Activated CD4-positive, alpha-beta T cell treated with anti-CD3 and anti-CD28 coated beads, Interleukin-2, amount 50 U/mL, for 1 hour (primary cell): ENCODE measurements at regions not wholly inside any gene's neighbourhood (a gene's known extent, or its start where the extent isn't known, plus 50 kb on each side); places are given as distances from the start of the nearest gene placed in this dataset.
A peak's percentile ranks its signal among the peaks of the same experiment; 100 is the strongest.
"Not testable (repeated sequence)": the region's sequence is repeated elsewhere in the genome, so short reads cannot be mapped to it uniquely, and the experiment has no call there.

ENCODE experiments used
- DNase-seq: peaks from one replicate; pipeline ENCODE4 v3.0.0-alpha.2; 2020

GRCh38 chr7:142495301-142495700 lies 237.4 kb upstream of the PRSS58 start:
- DNase-seq: not testable (repeated sequence)

GRCh38 chr7:142494021-142494420 lies 236.2 kb upstream of the PRSS58 start:
- no peak for DNase-seq

DNA sequence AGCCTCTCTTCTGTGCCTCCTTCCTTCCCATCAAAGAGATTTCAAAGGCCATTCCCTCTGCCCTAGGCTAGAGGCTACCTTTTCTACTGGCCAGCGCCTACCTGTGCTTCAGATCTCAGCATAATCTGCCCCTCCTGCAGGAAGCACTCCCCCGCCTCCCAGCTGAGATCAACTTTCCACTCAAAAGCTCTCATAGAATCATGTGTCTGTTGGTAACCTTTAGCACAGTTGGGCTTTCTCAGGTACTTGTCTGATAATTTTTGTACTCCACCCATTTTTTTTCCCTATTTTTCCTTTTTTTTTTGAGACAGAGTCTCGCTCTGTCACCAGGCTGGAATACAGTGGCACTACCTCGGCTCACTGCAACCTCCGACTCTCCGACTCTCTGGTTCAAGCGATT lies 231.0 kb upstream of the PRSS58 start:
- DNase-seq: no peak

DNA sequence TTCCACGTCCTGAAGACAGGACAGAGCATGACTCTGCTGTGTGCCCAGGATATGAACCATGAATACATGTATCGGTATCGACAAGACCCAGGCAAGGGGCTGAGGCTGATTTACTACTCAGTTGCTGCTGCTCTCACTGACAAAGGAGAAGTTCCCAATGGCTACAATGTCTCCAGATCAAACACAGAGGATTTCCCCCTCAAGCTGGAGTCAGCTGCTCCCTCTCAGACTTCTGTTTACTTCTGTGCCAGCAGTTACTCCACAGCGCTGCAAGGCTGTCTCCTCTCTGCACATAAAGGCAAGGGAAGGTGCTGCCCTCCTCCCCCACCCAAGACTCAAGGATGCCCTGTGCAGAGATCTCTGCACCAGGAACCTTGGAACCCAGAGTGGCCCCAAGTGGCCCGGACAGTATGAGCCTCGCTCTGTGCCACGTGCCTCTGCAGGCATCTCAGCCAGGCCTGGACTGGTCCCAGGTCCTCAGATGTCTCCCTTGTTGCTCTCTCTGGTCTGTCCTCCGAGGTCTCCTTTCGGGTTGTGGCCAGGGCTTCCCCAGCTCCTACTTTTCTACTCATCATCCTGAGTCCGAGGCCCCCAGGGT lies 230.3 kb upstream of the PRSS58 start:
- DNase-seq: no peak

DNA sequence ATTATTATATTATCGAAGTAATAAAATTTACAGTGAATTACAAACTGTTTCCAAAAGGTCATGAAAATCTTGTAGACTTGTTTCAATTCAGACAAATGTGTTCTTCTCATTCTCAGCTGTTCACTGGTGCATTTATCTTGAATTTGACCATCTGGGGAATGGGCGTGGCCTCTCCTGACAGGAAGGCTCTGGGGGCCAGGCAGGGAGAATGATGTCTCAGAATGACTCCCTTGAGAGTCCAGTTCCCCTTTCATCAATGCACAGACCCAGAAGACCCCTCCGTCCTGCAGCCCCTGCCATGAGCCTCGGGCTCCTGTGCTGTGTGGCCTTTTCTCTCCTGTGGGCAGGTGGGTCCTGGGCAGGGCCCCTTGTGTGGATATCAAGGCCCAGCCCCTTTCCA lies 229.7 kb upstream of the PRSS58 start:
- DNase-seq: not testable (repeated sequence)

- DNase-seq: no peak
Observed at GRCh38 chr7:142487124-142487523, 229.3 kb upstream of the PRSS58 start.

GRCh38 chr7:142485617-142486226 lies 227.9 kb upstream of the PRSS58 start:
- peak; percentile 27 for DNase-seq

DNA sequence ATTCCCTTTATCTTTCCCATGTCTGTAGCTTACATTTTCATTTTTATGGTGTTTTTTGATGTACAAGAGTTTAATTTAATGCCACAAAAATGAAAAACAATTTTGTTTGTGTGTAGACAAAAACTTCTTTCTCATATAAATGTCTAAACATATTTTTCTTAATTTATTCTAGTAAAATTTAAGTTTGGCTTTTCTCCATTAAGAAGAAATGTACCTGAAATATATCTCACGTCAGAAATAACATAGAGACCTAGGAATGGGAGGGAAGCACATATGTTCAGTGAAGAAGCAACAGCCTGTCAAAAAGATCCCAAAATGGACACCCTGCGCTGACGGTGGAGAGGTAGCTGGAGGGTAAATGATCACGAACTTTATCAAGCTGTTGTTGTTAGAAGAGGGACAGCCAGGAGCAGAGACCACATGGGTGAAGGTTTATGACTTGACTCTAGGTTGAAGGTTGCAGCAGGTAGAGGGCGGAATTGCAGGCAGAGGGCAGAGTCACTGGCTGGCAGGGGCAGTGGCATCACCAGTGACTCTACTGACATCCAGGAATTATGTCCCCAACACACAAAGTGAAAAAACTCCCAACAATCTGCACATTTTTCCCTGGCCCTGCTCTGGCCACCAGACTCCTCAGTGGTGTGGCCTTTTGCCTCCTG lies 225.9 kb upstream of the PRSS58 start:
- no peak for DNase-seq

DNA sequence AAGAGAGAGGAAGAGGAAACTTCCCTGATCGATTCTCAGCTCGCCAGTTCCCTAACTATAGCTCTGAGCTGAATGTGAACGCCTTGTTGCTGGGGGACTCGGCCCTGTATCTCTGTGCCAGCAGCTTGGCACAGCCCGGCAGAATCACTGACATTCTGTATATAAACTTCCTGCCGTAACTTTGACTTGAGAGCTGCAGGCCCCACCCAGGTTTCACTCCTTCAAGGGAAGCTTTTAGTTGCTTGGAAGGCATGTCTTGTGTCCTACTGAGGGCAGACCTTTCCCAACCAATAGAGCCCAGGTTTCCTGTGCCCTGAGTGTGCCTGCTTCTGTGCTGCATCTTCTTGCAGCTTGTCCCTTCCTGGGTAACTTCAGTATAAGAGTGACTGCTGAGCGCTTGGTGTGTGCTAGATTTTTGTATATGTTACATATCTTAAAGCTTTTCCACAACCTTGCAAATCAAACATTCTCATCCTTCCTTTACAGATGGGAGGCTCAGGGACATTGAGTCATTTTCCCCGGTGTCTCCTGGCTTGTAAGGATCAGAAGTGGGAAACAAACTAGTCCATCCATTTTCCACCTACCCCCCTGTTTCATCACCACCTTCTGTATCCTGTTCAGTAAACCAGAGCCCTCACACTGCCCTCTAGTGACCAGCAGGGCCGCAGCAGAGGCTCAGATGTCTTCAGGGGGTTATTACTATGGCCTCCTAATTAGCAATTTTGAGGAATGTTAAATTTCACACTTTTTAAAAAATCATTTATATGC lies 225.2 kb upstream of the PRSS58 start:
- DNase-seq: peak; percentile 54

DNA sequence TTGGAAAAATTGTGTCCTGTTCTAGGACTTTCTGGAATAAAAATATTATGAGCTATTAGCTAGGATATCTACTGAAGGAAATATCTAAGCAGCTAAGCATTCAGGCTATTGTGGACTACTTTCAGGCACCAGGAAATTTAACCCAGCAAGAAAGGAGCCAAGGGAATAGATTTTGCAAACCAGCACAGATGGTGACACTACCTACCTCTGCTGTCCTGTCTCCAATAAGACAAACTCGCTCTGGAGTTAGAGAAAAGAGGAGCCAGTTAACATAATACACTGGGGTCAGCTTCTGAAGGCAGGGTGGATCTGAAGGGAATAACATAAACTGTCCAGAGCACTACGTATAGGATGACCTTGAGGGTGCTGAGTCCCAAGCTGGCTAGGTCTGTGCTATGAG lies 223.7 kb upstream of the PRSS58 start:
- no peak for DNase-seq

DNA sequence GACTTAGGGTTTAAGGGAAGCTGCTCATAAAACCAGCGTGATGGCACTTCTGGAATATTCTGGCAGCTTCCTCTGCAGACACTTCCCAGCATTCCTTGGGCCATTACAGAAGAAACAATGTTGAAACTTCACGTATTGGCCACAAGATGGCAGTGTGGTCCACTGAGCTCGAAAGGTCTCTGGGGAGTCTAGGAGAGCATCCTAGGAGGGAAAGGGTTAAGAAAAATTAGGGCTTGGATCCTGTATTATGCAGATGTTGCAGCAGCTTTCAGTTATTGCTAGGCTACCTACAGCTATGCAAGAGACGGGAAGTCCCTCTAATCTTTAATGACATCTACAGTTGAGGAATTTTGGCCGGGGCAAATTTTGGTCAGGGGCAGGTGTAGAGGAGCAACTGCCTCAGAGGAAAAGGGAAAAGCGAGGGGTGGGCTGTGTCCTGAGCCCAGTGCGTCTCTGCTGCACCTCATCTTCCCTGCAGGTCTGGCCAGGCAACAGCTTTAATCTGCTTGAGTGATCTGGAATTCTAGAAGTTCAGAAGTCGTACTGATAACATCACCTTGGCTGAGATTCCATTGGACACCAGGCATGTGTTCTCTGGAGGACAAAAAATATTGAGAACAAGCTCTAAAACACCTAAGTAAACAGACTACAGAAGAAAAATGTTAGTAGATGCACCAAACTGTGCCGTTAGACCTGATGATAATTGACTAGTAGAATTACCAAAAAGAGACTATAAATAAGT lies 220.8 kb upstream of the PRSS58 start:
- no peak for DNase-seq

DNA sequence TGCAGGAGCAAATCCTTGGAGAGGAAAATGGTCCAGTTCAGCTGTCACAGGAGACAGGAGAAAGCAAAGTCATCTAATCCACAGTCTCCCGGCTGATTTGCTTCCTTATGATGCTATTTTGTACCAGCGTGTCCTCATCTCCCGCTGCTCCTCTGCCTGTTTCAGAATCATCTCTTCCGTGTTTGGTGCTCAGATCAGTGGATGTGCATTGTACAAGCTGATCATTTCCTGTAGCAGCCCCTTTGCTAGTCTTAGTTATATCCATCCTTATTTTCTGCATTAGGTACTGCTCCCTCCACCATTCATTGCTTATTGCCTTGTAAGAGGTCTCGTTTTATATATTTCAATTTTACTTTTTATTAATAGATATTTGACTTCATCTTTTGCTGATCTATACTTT lies 219.9 kb upstream of the PRSS58 start:
- DNase-seq: not testable (repeated sequence)

DNA sequence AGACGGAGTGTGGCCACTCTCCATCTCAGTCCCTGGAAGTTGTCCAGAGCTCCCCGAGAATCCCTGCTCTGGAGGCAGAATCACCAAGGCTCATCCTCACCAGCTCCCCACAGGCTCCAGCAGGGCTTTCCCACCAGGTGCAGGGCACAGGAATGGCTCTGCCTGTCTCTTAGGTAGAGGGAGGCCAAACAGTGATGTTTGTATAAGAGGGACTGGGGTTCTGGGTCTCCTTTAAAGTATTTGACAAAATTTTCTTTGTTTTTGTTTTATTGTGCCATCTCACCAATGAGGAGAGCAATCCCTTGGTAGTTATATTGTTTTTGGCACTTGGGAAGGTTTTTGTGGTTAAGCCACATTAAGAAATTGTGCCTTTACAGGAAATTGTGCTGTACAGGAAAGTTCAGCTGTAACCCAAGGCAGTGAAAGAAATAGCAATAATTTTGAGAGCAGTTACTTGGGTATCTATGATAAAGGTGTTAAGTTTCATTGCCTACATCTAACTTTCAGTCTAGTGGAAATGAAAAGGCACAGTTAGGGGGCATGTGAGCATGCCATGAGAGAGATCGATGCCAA lies 219.3 kb upstream of the PRSS58 start:
- no peak for DNase-seq

DNA sequence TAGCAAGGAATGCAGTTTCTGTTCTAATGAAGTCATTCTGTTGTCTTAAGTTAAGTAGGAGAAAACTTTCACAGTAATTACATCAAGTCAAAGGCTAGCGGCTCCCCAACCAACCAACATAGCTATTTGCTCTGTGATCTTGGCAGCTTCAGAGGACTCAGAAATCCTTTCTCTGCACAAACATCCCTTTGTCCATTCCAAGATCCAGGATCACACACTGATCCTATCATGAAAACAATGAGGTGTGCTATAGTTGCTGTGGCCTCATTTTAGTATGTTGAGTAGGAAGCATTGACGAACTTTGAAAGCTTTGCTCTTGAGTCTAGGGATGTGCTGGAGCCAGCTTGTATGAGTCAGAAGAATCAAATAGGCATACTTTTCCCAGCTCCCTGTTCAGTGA lies 218.2 kb upstream of the PRSS58 start:
- DNase-seq: no peak

- no peak for DNase-seq
Observed at GRCh38 chr7:142471820-142472219, 214.0 kb upstream of the PRSS58 start.

DNA sequence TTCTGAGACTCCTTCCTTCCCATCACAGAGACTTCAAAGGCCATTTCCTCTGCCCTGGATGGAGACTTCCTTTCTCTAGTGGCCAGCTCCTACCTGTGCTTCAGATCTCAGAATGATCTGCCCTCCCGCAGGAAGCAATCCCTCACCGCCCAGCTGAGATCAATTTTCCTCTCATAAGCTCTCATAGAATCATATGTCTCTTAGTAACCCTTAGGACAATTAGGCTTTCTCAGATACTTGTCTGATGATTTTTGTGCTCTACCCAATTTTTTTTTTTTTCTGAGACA lies 212.6 kb upstream of the PRSS58 start:
- no peak for DNase-seq

DNA sequence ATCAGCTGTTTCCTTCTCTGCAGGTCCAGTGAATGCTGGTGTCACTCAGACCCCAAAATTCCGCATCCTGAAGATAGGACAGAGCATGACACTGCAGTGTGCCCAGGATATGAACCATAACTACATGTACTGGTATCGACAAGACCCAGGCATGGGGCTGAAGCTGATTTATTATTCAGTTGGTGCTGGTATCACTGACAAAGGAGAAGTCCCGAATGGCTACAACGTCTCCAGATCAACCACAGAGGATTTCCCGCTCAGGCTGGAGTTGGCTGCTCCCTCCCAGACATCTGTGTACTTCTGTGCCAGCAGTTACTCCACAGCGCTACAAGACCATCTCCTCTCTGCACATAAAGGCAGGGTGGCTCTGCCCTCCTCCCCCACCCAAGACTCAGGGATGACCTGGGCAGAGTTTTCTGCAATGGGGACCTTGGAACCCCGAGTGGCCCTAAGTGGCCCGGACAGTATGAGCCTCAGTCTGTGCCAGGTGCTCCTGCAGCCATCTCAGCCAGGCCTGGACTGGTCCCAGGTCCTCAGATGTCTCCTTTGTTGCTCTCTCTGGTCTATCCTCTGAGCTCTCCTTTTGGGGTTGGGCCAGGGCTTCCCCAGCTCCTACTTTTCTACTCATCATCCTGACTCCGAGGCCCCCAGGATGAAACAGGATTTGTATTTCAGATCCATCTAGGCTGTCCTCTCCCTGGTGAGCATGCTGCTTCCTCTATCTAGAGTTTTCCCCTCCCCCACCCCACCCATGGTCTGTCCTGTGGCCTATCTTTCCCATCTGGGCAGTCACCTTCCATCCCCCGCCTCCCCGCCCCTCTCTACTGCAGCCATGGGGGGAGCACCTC lies 212.1 kb upstream of the PRSS58 start:
- no peak for DNase-seq

DNA sequence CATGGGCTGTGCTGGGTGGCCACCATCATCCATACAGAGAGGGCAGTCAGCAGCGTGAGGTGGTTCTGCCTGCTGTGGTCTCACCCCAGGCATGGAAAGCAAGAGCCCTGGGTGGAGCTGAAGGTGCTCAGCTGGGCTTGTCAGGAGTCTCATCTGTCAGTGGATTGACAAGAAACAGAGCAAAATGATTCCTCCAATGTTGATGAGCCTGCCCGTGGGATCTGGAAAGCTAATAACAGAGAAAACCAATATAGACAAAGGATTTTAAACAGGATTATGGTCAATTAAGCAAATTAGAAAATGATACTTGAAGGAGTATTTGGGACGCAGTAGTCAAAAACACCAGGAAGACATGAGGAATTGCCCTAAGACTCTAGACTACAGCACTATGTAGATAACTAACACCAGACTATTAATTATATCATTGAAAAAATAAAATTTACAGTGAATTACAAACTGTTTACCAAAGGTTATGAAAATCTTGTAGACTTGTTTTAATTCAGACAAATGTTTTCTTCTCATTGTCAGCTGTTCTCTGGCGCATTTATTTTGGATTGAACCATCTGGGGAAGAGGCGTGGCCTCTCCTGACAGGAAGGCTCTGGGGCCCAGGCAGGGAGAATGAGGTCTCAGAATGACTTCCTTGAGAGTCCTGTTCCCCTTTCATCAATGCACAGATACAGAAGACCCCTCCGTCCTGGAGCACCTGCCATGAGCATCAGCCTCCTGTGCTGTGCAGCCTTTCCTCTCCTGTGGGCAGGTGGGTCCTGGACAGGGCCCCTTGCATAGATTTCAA lies 211.2 kb upstream of the PRSS58 start:
- no peak for DNase-seq

- not testable (repeated sequence) for DNase-seq
Observed at GRCh38 chr7:142467056-142467655, 209.3 kb upstream of the PRSS58 start.

- no peak for DNase-seq
Observed at GRCh38 chr7:142463401-142463850, 205.6 kb upstream of the PRSS58 start.

- no peak for DNase-seq
Observed at GRCh38 chr7:142461437-142461836, 203.6 kb upstream of the PRSS58 start.
